Vagina (tissue), 2 donors: ENCODE measurements at regions not wholly inside any gene's neighbourhood (a gene's known extent, or its start where the extent isn't known, plus 50 kb on each side); places are given as distances from the start of the nearest gene placed in this dataset.

Experiments
- DNase-seq, 2 donors: peaks; one replicate each; pipeline ENCODE4 v3.0.0-alpha.2; 2017; ENCODE audit errors: extremely low spot score in 2 of 2
- H3K27ac ChIP-seq: fragments of 200-600 bp; sonication (generic); one replicate; pipeline ENCODE4 v1.5.1; 2019
- H3K27me3 ChIP-seq: fragments of 200-600 bp; sonication (generic); one replicate; pipeline ENCODE4 v1.5.1; 2019
- H3K36me3 ChIP-seq, 2 donors: fragments of 200-600 bp; sonication (generic); one replicate each; pipeline ENCODE4 v1.5.1; 2017 to 2019
- H3K4me1 ChIP-seq: fragments of 200-600 bp; sonication (generic); one replicate; pipeline ENCODE4 v1.5.1; 2019
- H3K4me3 ChIP-seq, 2 donors: fragments of 200-600 bp; sonication (generic); 1 replicate in 1 of 2; 2 replicates in 1 of 2; pipeline ENCODE4 v1.5.1; 2016 to 2019
- H3K9me3 ChIP-seq: fragments of 200-600 bp; sonication (generic); one replicate; pipeline ENCODE4 v1.5.1; 2019
- POLR2A ChIP-seq, 2 donors: fragments of 450-650 bp; IDR thresholded peaks; one replicate each; pipeline ENCODE4 v1.6.1; 2017; ENCODE audit warnings: antibody characterized with exemption in 2 of 2, mild to moderate bottlenecking in 2 of 2, moderate library complexity in 2 of 2
- POLR2AphosphoS5 ChIP-seq, 2 donors: sonication (generic); formaldehyde crosslinking; IDR thresholded peaks; one replicate each; pipeline ENCODE4 v1.9.0; 2017; ENCODE audit warnings: antibody characterized with exemption in 2 of 2, mild to moderate bottlenecking in 2 of 2, low read depth in 1 of 2; ENCODE audit not compliant: insufficient read depth in 1 of 2
- intact Hi-C: fragments of 100-400 bp; cut with DNase I; formaldehyde crosslinking; loops from one replicate; pipeline ENCODE4 v1.15.1; 2023
- TF ChIP-seq, protein P1 (sequence below), 3 experiments: fragments of 450-650 bp in 2 of 3; fragments of 200-600 bp in 1 of 3; sonication (generic) in 1 of 3; IDR thresholded peaks; one replicate each; pipeline ENCODE4 v1.5.1; 2017 to 2019; ENCODE audit warnings: antibody characterized with exemption in 3 of 3, mild to moderate bottlenecking in 2 of 3, moderate library complexity in 2 of 3

DNA sequence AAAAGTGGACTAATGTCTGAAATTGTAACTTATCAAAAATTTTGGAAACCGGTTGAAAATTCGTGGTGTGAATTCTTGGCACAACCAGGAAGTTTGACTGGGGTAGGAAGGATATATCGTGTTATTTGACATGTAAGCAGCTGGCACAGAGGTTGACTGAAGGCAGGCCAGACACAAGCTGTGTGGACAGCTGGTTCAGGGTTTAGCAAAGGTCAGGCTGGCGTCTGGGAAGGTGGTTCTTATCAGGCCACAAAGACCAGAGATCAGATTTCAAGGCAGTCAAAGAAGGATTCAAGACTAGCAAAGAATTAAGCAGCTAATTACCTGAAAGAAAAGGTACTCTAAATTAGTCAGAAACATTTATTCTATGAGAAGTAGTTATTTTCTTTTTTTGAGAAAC, 450.2 kb upstream of the MDGA2 start:
- no peaks in the 10 kb centered on the region for H3K9me3 ChIP-seq
- H3K27ac ChIP-seq: no peak overlapping the region
- H3K4me1 ChIP-seq: no peaks in the 10 kb centered on the region
- intact Hi-C loops: no loop called here
- no peaks in the 10 kb centered on the region for H3K36me3 ChIP-seq
- TF ChIP-seq POLR2AphosphoS5 (IDR thresholded peaks at IDR 0.05; ENCODE audit: insufficient read depth in 1 of 2, low read depth in 1 of 2) (no peak), POLR2A (IDR thresholded peaks at IDR 0.05) (no peak)
- TF ChIP-seq, protein P1, sequence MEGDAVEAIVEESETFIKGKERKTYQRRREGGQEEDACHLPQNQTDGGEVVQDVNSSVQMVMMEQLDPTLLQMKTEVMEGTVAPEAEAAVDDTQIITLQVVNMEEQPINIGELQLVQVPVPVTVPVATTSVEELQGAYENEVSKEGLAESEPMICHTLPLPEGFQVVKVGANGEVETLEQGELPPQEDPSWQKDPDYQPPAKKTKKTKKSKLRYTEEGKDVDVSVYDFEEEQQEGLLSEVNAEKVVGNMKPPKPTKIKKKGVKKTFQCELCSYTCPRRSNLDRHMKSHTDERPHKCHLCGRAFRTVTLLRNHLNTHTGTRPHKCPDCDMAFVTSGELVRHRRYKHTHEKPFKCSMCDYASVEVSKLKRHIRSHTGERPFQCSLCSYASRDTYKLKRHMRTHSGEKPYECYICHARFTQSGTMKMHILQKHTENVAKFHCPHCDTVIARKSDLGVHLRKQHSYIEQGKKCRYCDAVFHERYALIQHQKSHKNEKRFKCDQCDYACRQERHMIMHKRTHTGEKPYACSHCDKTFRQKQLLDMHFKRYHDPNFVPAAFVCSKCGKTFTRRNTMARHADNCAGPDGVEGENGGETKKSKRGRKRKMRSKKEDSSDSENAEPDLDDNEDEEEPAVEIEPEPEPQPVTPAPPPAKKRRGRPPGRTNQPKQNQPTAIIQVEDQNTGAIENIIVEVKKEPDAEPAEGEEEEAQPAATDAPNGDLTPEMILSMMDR (IDR thresholded peaks at IDR 0.05): no peak
- DNase-seq: no peak
- H3K4me3 ChIP-seq: no peak overlapping the region
- no peaks in the 10 kb centered on the region for H3K27me3 ChIP-seq

DNA sequence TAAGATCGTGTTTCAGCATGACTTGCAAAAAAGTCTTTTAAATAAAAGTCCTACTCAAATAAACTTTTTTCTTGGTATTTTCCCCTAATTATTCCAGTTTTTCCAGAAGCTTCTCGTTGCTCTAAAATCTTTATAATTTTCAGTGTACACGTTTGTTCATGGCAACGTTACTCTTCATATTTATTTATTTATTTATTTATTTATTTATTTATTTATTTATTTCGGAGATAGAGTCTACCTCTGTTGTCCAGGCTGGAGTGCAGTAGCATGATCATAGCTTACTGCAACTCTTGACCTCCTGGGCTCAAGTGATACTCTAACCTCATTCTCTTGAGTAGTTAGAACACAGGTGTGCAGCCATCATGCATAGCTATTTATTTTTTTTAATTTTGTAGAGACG, 438.3 kb upstream of the MDGA2 start:
- no peaks in the 10 kb centered on the region for H3K4me1 ChIP-seq
- no peak for DNase-seq
- intact Hi-C loops: no loop called here

DNA sequence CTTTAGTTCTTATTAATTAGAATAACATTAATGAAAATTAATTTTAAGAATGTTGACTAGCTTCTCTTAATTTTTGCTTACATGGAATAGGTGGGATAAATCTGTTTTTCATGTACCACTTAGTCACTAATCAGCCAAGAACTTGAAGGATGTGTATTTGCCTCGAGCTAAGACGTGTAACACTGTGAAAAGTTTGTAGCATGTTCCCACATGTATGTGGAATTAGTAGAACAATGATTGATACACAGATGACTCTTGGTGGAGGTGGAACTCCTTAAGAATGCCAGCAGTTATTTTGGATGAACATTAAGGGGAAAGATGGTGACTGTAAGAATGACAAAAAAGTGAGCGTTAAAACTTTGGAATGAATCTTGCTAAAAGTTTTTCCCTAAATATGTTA, 435.7 kb upstream of the MDGA2 start:
- Histone ChIP-seq H3K4me3 (no peak overlapping the region), H3K9me3 (no peaks in the 10 kb centered on the region), H3K36me3 (no peaks in the 10 kb centered on the region), H3K27ac (no peak overlapping the region), H3K4me1 (no peaks in the 10 kb centered on the region), H3K27me3 (no peaks in the 10 kb centered on the region)
- DNase-seq: no peak
- intact Hi-C loops: no loop called here
- no peak for TF ChIP-seq POLR2AphosphoS5 (IDR thresholded peaks at IDR 0.05; ENCODE audit: insufficient read depth in 1 of 2, low read depth in 1 of 2)
- TF ChIP-seq, protein P1 (IDR thresholded peaks at IDR 0.05): no peak
- no peak for TF ChIP-seq POLR2A (IDR thresholded peaks at IDR 0.05)

More for the DNA sequence above, 438.3 kb upstream of the MDGA2 start:
- Histone ChIP-seq H3K27me3 (no peaks in the 10 kb centered on the region), H3K36me3 (no peaks in the 10 kb centered on the region), H3K27ac (no peak overlapping the region), H3K4me3 (no peak overlapping the region), H3K9me3 (no peaks in the 10 kb centered on the region)
- no peak for TF ChIP-seq POLR2A (IDR thresholded peaks at IDR 0.05)
- TF ChIP-seq, protein P1 (IDR thresholded peaks at IDR 0.05): no peak
- no peak for TF ChIP-seq POLR2AphosphoS5 (IDR thresholded peaks at IDR 0.05; ENCODE audit: insufficient read depth in 1 of 2, low read depth in 1 of 2)

DNA sequence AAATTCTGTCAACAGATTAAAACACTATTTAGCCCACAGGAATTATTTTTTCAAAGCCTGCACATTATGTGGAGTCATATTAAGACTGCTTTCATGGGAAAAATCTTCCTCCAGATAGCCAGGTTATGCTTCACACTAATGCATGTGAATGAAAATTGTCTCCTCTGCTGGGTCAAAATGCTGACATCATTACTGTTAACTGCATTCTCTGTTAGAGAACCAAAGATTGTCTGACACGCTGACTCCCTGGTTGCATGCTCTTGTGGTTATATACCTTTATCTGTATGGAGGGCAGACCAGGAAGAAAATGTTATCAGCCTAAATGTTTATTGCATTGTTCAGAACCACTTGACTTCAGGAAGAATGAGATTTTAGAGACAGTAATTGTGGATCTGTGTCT, 432.2 kb upstream of the MDGA2 start:
- Histone ChIP-seq H3K36me3 (no peaks in the 10 kb centered on the region), H3K9me3 (no peaks in the 10 kb centered on the region), H3K4me3 (no peak overlapping the region), H3K27ac (no peak overlapping the region), H3K27me3 (no peaks in the 10 kb centered on the region), H3K4me1 (no peaks in the 10 kb centered on the region)
- no peak for TF ChIP-seq POLR2AphosphoS5 (IDR thresholded peaks at IDR 0.05; ENCODE audit: insufficient read depth in 1 of 2, low read depth in 1 of 2)
- TF ChIP-seq POLR2A (IDR thresholded peaks at IDR 0.05): no peak
- TF ChIP-seq, protein P1 (IDR thresholded peaks at IDR 0.05): no peak
- intact Hi-C loops: no loop called here
- DNase-seq: no peak

DNA sequence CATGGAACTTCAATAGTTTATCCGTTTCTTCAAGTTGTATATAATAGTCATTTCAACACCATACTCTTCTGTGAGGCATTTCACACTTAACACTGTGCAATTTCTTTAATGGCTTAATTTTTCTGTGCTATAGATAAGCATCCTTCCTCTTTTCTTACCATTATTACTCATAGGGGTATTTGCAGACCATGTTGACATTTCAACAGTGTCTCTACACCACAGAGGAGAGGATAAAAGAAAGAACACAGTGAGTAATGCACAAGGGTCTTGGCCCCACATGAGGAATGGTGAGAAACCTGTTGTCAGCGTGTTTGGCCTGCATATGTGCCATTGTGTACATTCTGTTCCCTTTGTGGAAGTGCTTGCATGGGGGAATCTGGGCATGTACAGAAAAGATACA, 421.5 kb upstream of the MDGA2 start:
- intact Hi-C loops: no loop called here
- Histone ChIP-seq H3K27ac (no peak overlapping the region), H3K4me1 (no peaks in the 10 kb centered on the region), H3K4me3 (no peak overlapping the region), H3K27me3 (no peaks in the 10 kb centered on the region), H3K9me3 (no peaks in the 10 kb centered on the region), H3K36me3 (no peaks in the 10 kb centered on the region)
- TF ChIP-seq POLR2A (IDR thresholded peaks at IDR 0.05) (no peak), POLR2AphosphoS5 (IDR thresholded peaks at IDR 0.05; ENCODE audit: insufficient read depth in 1 of 2, low read depth in 1 of 2) (no peak)
- TF ChIP-seq, protein P1 (IDR thresholded peaks at IDR 0.05): no peak
- no peak for DNase-seq
